GM12878 (cell line): ENCODE measurements at regions not wholly inside any gene's neighbourhood (a gene's known extent, or its start where the extent isn't known, plus 50 kb on each side); places are given as distances from the start of the nearest gene placed in this dataset.

Experiments used
- CREB1 ChIP-seq: IDR thresholded peaks from 2 replicates; pipeline ENCODE4 v1.6.1; 2012; ENCODE audit warnings: low read depth, mild to moderate bottlenecking, inconsistent platforms
- ZNF207 ChIP-seq: fragments of 450-650 bp; IDR thresholded peaks from 2 replicates; pipeline ENCODE4 v1.6.1; 2014; ENCODE audit warnings: antibody characterized with exemption, mild to moderate bottlenecking, borderline replicate concordance

- TF ChIP-seq CREB1, result no peak
- TF ChIP-seq ZNF207, result no peak
Measured at GRCh38 chr15:79204886-79205675, 77.4 kb upstream of the ANKRD34C start.
